ENCODE measurements at regions not wholly inside any gene's neighbourhood (a gene's known extent, or its start where the extent isn't known, plus 50 kb on each side); places are given as distances from the start of the nearest gene placed in this dataset.

DNA sequence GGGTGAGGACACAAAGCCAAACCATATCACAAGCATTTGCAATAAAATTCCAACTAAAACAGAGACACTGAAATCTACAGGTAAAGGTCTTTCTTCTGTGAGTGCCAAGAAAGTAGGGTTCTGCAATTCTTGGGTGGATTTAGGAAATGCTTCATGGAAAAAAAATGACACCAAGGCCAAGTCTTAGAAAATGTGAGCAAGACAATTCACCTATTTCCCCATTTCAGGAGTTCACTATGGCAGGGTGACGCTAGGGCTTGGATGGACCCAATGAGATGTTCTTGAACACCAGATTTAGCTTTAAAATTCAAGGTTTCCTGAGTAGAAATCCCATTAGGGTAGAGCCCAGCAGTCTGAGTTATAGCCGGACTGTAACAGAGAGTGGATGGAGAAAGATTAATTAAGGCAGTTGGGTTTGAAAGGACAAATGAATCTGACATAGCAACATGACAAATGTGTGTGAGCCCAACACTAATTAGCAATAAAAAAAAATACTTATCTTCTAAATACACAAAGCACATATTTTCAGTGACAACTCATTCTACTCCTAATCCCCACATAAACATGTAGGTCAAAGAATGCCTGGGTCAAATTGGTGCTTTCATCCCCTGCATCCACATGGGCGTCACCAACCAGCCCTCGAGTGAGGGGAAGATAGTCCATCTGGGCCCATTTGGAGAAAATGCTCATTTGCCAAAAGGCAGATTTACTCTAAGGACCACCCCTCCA, 180.4 kb upstream of the JARID2 start:
- ChIA-PET CTCF (interaction anchor here (0.5 to 1.4 kb wide), 2 partner anchors 9 to 1260 kb away, joined by 3 to 4 read pairs; no protein-coding TSS in a partner anchor), POLR2A (interaction anchor here (1.1 kb wide), 1 partner anchor 180 kb away, joined by 5 read pairs; the partner anchor contains the start of gene JARID2)
- H3K9me3 ChIP-seq (ENCODE audit: control insufficient read depth, insufficient read depth, low read depth, low read length) = no peaks in the 10 kb centered on the region
- no peaks in the 10 kb centered on the region for H3K36me3 ChIP-seq (ENCODE audit: control insufficient read depth in 2 of 2, insufficient read depth in 1 of 2, low read length in 2 of 2)
- H3K4me3 ChIP-seq (ENCODE audit: low read depth, low read length) = no peak overlapping the region
- peaks cover 5% of the 10 kb centered on the region; the same call in 1 of the 2 replicates for H3K4me1 ChIP-seq (ENCODE audit: control insufficient read depth, insufficient read depth, low read length)
- peak overlapping the region; percentile 13; the same call in 1 of the 2 replicates for H3K27ac ChIP-seq (ENCODE audit: extremely low read depth, low read depth, low read length)
- TF ChIP-seq, protein P1, sequence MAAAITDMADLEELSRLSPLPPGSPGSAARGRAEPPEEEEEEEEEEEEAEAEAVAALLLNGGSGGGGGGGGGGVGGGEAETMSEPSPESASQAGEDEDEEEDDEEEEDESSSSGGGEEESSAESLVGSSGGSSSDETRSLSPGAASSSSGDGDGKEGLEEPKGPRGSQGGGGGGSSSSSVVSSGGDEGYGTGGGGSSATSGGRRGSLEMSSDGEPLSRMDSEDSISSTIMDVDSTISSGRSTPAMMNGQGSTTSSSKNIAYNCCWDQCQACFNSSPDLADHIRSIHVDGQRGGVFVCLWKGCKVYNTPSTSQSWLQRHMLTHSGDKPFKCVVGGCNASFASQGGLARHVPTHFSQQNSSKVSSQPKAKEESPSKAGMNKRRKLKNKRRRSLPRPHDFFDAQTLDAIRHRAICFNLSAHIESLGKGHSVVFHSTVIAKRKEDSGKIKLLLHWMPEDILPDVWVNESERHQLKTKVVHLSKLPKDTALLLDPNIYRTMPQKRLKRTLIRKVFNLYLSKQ (tag by site-specific recombination; IDR thresholded peaks at IDR 0.05; ENCODE audit: borderline replicate concordance) = no peak
- TF ChIP-seq, protein P2, sequence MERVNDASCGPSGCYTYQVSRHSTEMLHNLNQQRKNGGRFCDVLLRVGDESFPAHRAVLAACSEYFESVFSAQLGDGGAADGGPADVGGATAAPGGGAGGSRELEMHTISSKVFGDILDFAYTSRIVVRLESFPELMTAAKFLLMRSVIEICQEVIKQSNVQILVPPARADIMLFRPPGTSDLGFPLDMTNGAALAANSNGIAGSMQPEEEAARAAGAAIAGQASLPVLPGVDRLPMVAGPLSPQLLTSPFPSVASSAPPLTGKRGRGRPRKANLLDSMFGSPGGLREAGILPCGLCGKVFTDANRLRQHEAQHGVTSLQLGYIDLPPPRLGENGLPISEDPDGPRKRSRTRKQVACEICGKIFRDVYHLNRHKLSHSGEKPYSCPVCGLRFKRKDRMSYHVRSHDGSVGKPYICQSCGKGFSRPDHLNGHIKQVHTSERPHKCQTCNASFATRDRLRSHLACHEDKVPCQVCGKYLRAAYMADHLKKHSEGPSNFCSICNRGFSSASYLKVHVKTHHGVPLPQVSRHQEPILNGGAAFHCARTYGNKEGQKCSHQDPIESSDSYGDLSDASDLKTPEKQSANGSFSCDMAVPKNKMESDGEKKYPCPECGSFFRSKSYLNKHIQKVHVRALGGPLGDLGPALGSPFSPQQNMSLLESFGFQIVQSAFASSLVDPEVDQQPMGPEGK (tag by site-specific recombination; IDR thresholded peaks at IDR 0.05) = no peak
- TF ChIP-seq ZNF133 (tag by site-specific recombination; IDR thresholded peaks at IDR 0.05) = no peak
- no peak for TF ChIP-seq ZSCAN23 (tag by site-specific recombination; IDR thresholded peaks at IDR 0.05)
- no peak for TF ChIP-seq ZNF366 (tag by site-specific recombination; conservative IDR thresholded peaks at IDR 0.05)
- TF ChIP-seq, protein P3, sequence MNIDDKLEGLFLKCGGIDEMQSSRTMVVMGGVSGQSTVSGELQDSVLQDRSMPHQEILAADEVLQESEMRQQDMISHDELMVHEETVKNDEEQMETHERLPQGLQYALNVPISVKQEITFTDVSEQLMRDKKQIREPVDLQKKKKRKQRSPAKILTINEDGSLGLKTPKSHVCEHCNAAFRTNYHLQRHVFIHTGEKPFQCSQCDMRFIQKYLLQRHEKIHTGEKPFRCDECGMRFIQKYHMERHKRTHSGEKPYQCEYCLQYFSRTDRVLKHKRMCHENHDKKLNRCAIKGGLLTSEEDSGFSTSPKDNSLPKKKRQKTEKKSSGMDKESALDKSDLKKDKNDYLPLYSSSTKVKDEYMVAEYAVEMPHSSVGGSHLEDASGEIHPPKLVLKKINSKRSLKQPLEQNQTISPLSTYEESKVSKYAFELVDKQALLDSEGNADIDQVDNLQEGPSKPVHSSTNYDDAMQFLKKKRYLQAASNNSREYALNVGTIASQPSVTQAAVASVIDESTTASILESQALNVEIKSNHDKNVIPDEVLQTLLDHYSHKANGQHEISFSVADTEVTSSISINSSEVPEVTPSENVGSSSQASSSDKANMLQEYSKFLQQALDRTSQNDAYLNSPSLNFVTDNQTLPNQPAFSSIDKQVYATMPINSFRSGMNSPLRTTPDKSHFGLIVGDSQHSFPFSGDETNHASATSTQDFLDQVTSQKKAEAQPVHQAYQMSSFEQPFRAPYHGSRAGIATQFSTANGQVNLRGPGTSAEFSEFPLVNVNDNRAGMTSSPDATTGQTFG (tag by site-specific recombination; IDR thresholded peaks at IDR 0.05; ENCODE audit: borderline replicate concordance) = no peak
- TF ChIP-seq ZNF223 (tag by site-specific recombination; IDR thresholded peaks at IDR 0.05) = no peak
- 0 out of 2 replicates have a peak, but pooled peaks have one; percentile 71 for TF ChIP-seq OVOL3 (tag by site-specific recombination; IDR thresholded peaks at IDR 0.05)
- TF ChIP-seq ZNF529 (tag by site-specific recombination; IDR thresholded peaks at IDR 0.05; ENCODE audit: insufficient replicate concordance) = no peak
- TF ChIP-seq ZNF843 (tag by site-specific recombination; IDR thresholded peaks at IDR 0.05) = peak; percentile 91
- no peak for TF ChIP-seq ZNF585B (tag by site-specific recombination; IDR thresholded peaks at IDR 0.05)
- TF ChIP-seq ZNF175 (tag by site-specific recombination; IDR thresholded peaks at IDR 0.05) = no peak
- TF ChIP-seq, protein P4, sequence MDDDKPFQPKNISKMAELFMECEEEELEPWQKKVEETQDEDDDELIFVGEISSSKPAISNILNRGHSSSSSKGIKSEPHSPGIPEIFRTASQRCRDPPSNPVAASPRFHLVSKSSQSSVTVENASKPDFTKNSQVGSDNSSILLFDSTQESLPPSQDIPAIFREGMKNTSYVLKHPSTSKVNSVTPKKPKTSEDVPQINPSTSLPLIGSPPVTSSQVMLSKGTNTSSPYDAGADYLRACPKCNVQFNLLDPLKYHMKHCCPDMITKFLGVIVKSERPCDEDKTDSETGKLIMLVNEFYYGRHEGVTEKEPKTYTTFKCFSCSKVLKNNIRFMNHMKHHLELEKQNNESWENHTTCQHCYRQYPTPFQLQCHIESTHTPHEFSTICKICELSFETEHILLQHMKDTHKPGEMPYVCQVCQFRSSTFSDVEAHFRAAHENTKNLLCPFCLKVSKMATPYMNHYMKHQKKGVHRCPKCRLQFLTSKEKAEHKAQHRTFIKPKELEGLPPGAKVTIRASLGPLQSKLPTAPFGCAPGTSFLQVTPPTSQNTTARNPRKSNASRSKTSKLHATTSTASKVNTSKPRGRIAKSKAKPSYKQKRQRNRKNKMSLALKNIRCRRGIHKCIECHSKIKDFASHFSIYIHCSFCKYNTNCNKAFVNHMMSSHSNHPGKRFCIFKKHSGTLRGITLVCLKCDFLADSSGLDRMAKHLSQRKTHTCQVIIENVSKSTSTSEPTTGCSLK (tag by site-specific recombination; IDR thresholded peaks at IDR 0.05) = no peak
- TF ChIP-seq, protein P5, sequence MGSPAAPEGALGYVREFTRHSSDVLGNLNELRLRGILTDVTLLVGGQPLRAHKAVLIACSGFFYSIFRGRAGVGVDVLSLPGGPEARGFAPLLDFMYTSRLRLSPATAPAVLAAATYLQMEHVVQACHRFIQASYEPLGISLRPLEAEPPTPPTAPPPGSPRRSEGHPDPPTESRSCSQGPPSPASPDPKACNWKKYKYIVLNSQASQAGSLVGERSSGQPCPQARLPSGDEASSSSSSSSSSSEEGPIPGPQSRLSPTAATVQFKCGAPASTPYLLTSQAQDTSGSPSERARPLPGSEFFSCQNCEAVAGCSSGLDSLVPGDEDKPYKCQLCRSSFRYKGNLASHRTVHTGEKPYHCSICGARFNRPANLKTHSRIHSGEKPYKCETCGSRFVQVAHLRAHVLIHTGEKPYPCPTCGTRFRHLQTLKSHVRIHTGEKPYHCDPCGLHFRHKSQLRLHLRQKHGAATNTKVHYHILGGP (tag by site-specific recombination; IDR thresholded peaks at IDR 0.05) = no peak
- TF ChIP-seq GLIS1 (tag by site-specific recombination; IDR thresholded peaks at IDR 0.05) = peak; percentile 60
- TF ChIP-seq, protein P6, sequence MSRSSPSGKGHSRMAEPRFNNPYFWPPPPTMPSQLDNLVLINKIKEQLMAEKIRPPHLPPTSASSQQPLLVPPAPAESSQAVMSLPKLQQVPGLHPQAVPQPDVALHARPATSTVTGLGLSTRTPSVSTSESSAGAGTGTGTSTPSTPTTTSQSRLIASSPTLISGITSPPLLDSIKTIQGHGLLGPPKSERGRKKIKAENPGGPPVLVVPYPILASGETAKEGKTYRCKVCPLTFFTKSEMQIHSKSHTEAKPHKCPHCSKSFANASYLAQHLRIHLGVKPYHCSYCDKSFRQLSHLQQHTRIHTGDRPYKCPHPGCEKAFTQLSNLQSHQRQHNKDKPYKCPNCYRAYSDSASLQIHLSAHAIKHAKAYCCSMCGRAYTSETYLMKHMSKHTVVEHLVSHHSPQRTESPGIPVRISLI (tag by site-specific recombination; IDR thresholded peaks at IDR 0.05) = peak; percentile 64; the same call in 1 of the 2 replicates
- TF ChIP-seq ZXDB (tag by site-specific recombination; IDR thresholded peaks at IDR 0.05) = peak; percentile 57; the same call in 1 of the 2 replicates
- TF ChIP-seq, protein P7, sequence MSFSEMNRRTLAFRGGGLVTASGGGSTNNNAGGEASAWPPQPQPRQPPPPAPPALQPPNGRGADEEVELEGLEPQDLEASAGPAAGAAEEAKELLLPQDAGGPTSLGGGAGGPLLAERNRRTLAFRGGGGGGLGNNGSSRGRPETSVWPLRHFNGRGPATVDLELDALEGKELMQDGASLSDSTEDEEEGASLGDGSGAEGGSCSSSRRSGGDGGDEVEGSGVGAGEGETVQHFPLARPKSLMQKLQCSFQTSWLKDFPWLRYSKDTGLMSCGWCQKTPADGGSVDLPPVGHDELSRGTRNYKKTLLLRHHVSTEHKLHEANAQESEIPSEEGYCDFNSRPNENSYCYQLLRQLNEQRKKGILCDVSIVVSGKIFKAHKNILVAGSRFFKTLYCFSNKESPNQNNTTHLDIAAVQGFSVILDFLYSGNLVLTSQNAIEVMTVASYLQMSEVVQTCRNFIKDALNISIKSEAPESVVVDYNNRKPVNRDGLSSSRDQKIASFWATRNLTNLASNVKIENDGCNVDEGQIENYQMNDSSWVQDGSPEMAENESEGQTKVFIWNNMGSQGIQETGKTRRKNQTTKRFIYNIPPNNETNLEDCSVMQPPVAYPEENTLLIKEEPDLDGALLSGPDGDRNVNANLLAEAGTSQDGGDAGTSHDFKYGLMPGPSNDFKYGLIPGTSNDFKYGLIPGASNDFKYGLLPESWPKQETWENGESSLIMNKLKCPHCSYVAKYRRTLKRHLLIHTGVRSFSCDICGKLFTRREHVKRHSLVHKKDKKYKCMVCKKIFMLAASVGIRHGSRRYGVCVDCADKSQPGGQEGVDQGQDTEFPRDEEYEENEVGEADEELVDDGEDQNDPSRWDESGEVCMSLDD (tag by site-specific recombination; IDR thresholded peaks at IDR 0.05) = no peak
- peak; percentile 35; the same call in 1 of the 2 replicates for TF ChIP-seq ZFP37 (tag by site-specific recombination; IDR thresholded peaks at IDR 0.05)
- TF ChIP-seq ZNF621 (tag by site-specific recombination; IDR thresholded peaks at IDR 0.05) = no peak
- TF ChIP-seq, protein P8, sequence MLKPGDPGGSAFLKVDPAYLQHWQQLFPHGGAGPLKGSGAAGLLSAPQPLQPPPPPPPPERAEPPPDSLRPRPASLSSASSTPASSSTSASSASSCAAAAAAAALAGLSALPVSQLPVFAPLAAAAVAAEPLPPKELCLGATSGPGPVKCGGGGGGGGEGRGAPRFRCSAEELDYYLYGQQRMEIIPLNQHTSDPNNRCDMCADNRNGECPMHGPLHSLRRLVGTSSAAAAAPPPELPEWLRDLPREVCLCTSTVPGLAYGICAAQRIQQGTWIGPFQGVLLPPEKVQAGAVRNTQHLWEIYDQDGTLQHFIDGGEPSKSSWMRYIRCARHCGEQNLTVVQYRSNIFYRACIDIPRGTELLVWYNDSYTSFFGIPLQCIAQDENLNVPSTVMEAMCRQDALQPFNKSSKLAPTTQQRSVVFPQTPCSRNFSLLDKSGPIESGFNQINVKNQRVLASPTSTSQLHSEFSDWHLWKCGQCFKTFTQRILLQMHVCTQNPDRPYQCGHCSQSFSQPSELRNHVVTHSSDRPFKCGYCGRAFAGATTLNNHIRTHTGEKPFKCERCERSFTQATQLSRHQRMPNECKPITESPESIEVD (tag by site-specific recombination; IDR thresholded peaks at IDR 0.05) = peak; percentile 88
